Endothelial cell (in vitro differentiated cells): ENCODE measurements at regions not wholly inside any gene's neighbourhood (a gene's known extent, or its start where the extent isn't known, plus 50 kb on each side); places are given as distances from the start of the nearest gene placed in this dataset.

Experiments used
- DNase-seq: peaks from one replicate; pipeline ENCODE4 v3.0.0; 2021; ENCODE audit warnings: low spot score
- H3K27ac Mint-ChIP-seq: one replicate; pipeline ENCODE4 v1.8.0; 2021; ENCODE audit warnings: mixed read lengths, inconsistent platforms; ENCODE audit not compliant: unreplicated experiment
- H3K27me3 Mint-ChIP-seq: one replicate; pipeline ENCODE4 v1.8.0; 2021; ENCODE audit warnings: mild to moderate bottlenecking, moderate library complexity, mixed read lengths, inconsistent platforms; ENCODE audit not compliant: unreplicated experiment
- H3K36me3 Mint-ChIP-seq: one replicate; pipeline ENCODE4 v1.8.0; 2021; ENCODE audit warnings: mild to moderate bottlenecking, low read depth, mixed read lengths, inconsistent platforms; ENCODE audit not compliant: unreplicated experiment
- H3K4me1 Mint-ChIP-seq: one replicate; pipeline ENCODE4 v1.8.0; 2021; ENCODE audit warnings: mild to moderate bottlenecking, mixed read lengths, inconsistent platforms; ENCODE audit not compliant: unreplicated experiment
- H3K4me3 Mint-ChIP-seq: one replicate; pipeline ENCODE4 v1.8.0; 2021; ENCODE audit warnings: mild to moderate bottlenecking, mixed read lengths, inconsistent platforms; ENCODE audit not compliant: unreplicated experiment
- H3K9me3 Mint-ChIP-seq: one replicate; pipeline ENCODE4 v1.8.0; 2021; ENCODE audit warnings: mixed read lengths, inconsistent platforms; ENCODE audit not compliant: unreplicated experiment
- CTCF ChIP-seq: fragments of 200-600 bp; sonication (generic); IDR thresholded peaks from one replicate; pipeline ENCODE4 v1.5.0; 2021; ENCODE audit warnings: antibody characterized with exemption; ENCODE audit not compliant: unreplicated experiment

GRCh38 chr12:88432531-88433490 lies 147.5 kb downstream of the KITLG start:
- DNase-seq: no peak
- H3K9me3 Mint-ChIP-seq: no peaks in the 10 kb centered on the region
- TF ChIP-seq CTCF: no peak
- H3K27me3 Mint-ChIP-seq: no peaks in the 10 kb centered on the region
- H3K27ac Mint-ChIP-seq: no peak overlapping the region
- H3K4me1 Mint-ChIP-seq: peaks cover 3% of the 10 kb centered on the region
- H3K4me3 Mint-ChIP-seq: no peak overlapping the region
- H3K36me3 Mint-ChIP-seq: no peaks in the 10 kb centered on the region

- no peaks in the 10 kb centered on the region for H3K36me3 Mint-ChIP-seq
Measured at GRCh38 chr12:88433997-88434703, 146.1 kb downstream of the KITLG start.

GRCh38 chr12:88435334-88436076 lies 144.8 kb downstream of the KITLG start:
- Mint-ChIP-seq H3K4me3 (no peak overlapping the region), H3K27ac (no peak overlapping the region), H3K9me3 (no peaks in the 10 kb centered on the region), H3K36me3 (no peaks in the 10 kb centered on the region), H3K4me1 (peaks cover 3% of the 10 kb centered on the region), H3K27me3 (no peaks in the 10 kb centered on the region)
- no peak for DNase-seq
- no peak for TF ChIP-seq CTCF

More at GRCh38 chr12:88433997-88434703, 146.1 kb downstream of the KITLG start:
- no peaks in the 10 kb centered on the region for H3K27me3 Mint-ChIP-seq
- no peak for DNase-seq
- no peaks in the 10 kb centered on the region for H3K9me3 Mint-ChIP-seq
- H3K27ac Mint-ChIP-seq: no peak overlapping the region
- no peak for TF ChIP-seq CTCF
- no peak overlapping the region for H3K4me3 Mint-ChIP-seq
- peaks cover 3% of the 10 kb centered on the region for H3K4me1 Mint-ChIP-seq

- no peak for DNase-seq
- Mint-ChIP-seq H3K27ac (no peak overlapping the region), H3K27me3 (no peaks in the 10 kb centered on the region), H3K9me3 (no peaks in the 10 kb centered on the region), H3K4me3 (no peak overlapping the region), H3K36me3 (no peaks in the 10 kb centered on the region), H3K4me1 (peaks cover 3% of the 10 kb centered on the region)
- no peak for TF ChIP-seq CTCF
Measured at GRCh38 chr12:88437226-88437625, 143.0 kb downstream of the KITLG start.
